ENCODE measurements at regions not wholly inside any gene's neighbourhood (a gene's known extent, or its start where the extent isn't known, plus 50 kb on each side); places are given as distances from the start of the nearest gene placed in this dataset.

DNA sequence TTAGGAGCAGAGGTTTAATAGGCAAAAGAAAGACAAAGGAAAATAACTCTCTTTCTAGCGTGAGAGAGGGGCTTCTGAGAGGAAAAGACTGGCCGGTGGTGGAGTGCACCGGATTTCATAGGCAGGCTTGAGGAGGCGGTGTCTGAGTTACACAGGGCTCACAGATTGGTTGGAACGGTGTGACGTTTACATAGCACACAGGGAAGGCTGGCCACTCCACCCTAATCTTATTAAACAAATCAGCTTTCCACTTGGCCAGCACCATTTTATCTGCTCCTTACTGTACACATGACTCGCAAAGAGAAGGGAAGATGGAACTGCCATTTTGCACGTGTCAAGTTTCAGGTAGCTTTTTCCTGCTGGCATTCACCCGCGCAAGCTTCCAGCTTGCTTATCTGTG lies 587.7 kb downstream of the RPL10L start:
- TF ChIP-seq EZH2 (IDR thresholded peaks at IDR 0.05) (no peak), POLR2AphosphoS5 (IDR thresholded peaks at IDR 0.05; ENCODE audit: borderline replicate concordance, low read depth, low read length) (no peak)
